ENCODE measurements at regions not wholly inside any gene's neighbourhood (a gene's known extent, or its start where the extent isn't known, plus 50 kb on each side); places are given as distances from the start of the nearest gene placed in this dataset.

DNA sequence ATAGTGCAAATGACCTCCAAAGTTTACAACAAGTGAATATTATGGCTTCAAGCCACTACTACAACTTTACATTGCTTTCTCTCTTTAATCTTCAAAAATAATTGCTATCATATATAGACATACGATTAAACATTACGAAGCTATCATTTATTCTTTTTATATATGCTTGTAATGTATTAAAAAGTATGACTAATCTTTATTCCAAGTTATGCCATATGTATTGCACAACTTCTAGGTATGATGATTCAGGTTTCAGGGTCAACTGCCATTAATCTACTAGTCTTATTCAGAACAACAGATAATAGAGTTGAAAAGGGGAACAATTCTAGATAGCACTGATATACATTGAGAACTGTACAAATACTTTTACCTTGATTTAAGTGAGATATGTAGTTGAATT, 506.2 kb upstream of the TMEFF2 start:
- no peaks in the 10 kb centered on the region for H3K27me3 Mint-ChIP-seq (ENCODE audit: low read depth, unreplicated experiment)
- no peak for TF ChIP-seq EZH2 (IDR thresholded peaks at IDR 0.05; ENCODE audit: insufficient read depth, low read length)
- TF ChIP-seq, protein P1, sequence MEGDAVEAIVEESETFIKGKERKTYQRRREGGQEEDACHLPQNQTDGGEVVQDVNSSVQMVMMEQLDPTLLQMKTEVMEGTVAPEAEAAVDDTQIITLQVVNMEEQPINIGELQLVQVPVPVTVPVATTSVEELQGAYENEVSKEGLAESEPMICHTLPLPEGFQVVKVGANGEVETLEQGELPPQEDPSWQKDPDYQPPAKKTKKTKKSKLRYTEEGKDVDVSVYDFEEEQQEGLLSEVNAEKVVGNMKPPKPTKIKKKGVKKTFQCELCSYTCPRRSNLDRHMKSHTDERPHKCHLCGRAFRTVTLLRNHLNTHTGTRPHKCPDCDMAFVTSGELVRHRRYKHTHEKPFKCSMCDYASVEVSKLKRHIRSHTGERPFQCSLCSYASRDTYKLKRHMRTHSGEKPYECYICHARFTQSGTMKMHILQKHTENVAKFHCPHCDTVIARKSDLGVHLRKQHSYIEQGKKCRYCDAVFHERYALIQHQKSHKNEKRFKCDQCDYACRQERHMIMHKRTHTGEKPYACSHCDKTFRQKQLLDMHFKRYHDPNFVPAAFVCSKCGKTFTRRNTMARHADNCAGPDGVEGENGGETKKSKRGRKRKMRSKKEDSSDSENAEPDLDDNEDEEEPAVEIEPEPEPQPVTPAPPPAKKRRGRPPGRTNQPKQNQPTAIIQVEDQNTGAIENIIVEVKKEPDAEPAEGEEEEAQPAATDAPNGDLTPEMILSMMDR (IDR thresholded peaks at IDR 0.05; ENCODE audit: insufficient read depth, low read depth, low read length) = no peak
- H3K4me2 ChIP-seq (ENCODE audit: low read length) = no peak overlapping the region
- H3K36me3 ChIP-seq (ENCODE audit: insufficient read depth, low read length) = no peaks in the 10 kb centered on the region
- no peaks in the 10 kb centered on the region for H4K20me1 ChIP-seq (ENCODE audit: insufficient read depth, low read length)
- no peak overlapping the region for H3K27ac ChIP-seq (ENCODE audit: low read depth, low read length)
- no peak overlapping the region for H3K4me3 Mint-ChIP-seq (ENCODE audit: unreplicated experiment)
- FAIRE-seq = no peak
- H3K9ac ChIP-seq (ENCODE audit: low read length) = no peak overlapping the region
- DNase-seq (ENCODE audit: low read depth) = no peak
- no peaks in the 10 kb centered on the region for H3K79me2 ChIP-seq (ENCODE audit: insufficient read depth, low read length)
- H2AFZ ChIP-seq (ENCODE audit: low read depth, low read length) = no peak overlapping the region
- no peaks in the 10 kb centered on the region for H3K9me3 ChIP-seq (ENCODE audit: insufficient read depth, low read depth, low read length)
- no peaks in the 10 kb centered on the region for H3K9me3 Mint-ChIP-seq (ENCODE audit: unreplicated experiment)
- no peak overlapping the region for H3K27ac Mint-ChIP-seq (ENCODE audit: unreplicated experiment)
- no peak overlapping the region for H3K4me3 ChIP-seq (ENCODE audit: insufficient read depth, low read depth, low read length)
- no peaks in the 10 kb centered on the region for H3K4me1 ChIP-seq (ENCODE audit: insufficient read depth, low read length)
- no peaks in the 10 kb centered on the region for H3K4me1 Mint-ChIP-seq (ENCODE audit: low read depth, unreplicated experiment)
- no peaks in the 10 kb centered on the region for H3K36me3 Mint-ChIP-seq (ENCODE audit: low read depth, unreplicated experiment)
- H3K27me3 ChIP-seq (ENCODE audit: insufficient read depth, low read length) = no peaks in the 10 kb centered on the region

DNA sequence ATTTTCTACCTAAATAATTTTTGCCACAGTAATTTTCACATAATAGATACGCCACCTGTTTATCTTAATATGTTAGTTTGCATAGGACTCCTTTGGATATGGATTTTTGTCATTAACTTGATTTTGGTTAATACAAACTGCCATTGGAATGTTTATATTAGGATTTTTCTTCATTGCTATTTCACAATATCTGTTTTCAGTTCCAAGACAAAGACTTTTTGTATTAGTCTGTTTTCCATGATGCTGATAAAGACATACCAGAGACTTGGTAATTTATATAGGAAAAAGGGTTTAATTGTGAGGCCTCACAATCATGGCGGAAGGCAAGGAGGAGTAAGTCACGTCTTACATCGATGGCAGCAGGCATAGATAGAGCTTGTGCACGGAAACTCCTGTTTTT, 503.1 kb upstream of the TMEFF2 start:
- Histone ChIP-seq H3K79me2 (ENCODE audit: insufficient read depth, low read length) (no peaks in the 10 kb centered on the region), H3K36me3 (ENCODE audit: insufficient read depth, low read length) (no peaks in the 10 kb centered on the region), H3K4me3 (ENCODE audit: insufficient read depth, low read depth, low read length) (no peak overlapping the region), H3K9me3 (ENCODE audit: insufficient read depth, low read depth, low read length) (no peaks in the 10 kb centered on the region), H3K4me2 (ENCODE audit: low read length) (no peak overlapping the region), H3K27me3 (ENCODE audit: insufficient read depth, low read length) (no peaks in the 10 kb centered on the region), H3K27ac (ENCODE audit: low read depth, low read length) (no peak overlapping the region), H2AFZ (ENCODE audit: low read depth, low read length) (no peak overlapping the region), H3K4me1 (ENCODE audit: insufficient read depth, low read length) (no peaks in the 10 kb centered on the region), H3K9ac (ENCODE audit: low read length) (no peak overlapping the region), H4K20me1 (ENCODE audit: insufficient read depth, low read length) (no peaks in the 10 kb centered on the region)
- no peaks in the 10 kb centered on the region for H3K36me3 Mint-ChIP-seq (ENCODE audit: low read depth, unreplicated experiment)
- FAIRE-seq (no peak), DNase-seq (ENCODE audit: low read depth) (no peak)
- H3K27ac Mint-ChIP-seq (ENCODE audit: unreplicated experiment) = no peak overlapping the region
- TF ChIP-seq EZH2 (IDR thresholded peaks at IDR 0.05; ENCODE audit: insufficient read depth, low read length) = no peak
- TF ChIP-seq, protein P1 (IDR thresholded peaks at IDR 0.05; ENCODE audit: insufficient read depth, low read depth, low read length) = no peak
- H3K4me1 Mint-ChIP-seq (ENCODE audit: low read depth, unreplicated experiment) = no peaks in the 10 kb centered on the region
- no peaks in the 10 kb centered on the region for H3K27me3 Mint-ChIP-seq (ENCODE audit: low read depth, unreplicated experiment)
- H3K9me3 Mint-ChIP-seq (ENCODE audit: unreplicated experiment) = no peaks in the 10 kb centered on the region
- no peak overlapping the region for H3K4me3 Mint-ChIP-seq (ENCODE audit: unreplicated experiment)

DNA sequence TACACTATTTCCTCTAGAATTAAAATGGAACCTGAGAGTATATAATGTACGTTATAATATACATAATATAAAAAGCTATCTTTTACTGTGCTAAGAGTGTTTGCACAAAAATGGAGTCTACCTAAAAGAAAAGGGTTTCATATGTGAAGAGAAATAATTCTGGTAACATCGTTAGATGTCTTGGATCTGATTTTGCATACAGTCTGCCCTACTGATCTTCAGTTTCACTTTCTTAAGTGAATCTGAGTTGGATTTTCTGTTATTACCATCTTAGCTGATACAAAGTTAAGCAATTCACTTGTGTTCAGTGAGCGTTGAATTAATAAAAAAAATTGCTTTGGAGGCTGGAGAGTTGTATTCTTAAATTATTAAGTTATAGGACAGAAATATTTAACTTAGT, 502.1 kb upstream of the TMEFF2 start:
- H3K27me3 Mint-ChIP-seq (ENCODE audit: low read depth, unreplicated experiment) = no peaks in the 10 kb centered on the region
- no peak overlapping the region for H3K9ac ChIP-seq (ENCODE audit: low read length)
- no peak overlapping the region for H3K4me2 ChIP-seq (ENCODE audit: low read length)
- H2AFZ ChIP-seq (ENCODE audit: low read depth, low read length) = no peak overlapping the region
- no peaks in the 10 kb centered on the region for H3K27me3 ChIP-seq (ENCODE audit: insufficient read depth, low read length)
- no peak for TF ChIP-seq EZH2 (IDR thresholded peaks at IDR 0.05; ENCODE audit: insufficient read depth, low read length)
- TF ChIP-seq, protein P1 (IDR thresholded peaks at IDR 0.05; ENCODE audit: insufficient read depth, low read depth, low read length) = no peak
- H3K79me2 ChIP-seq (ENCODE audit: insufficient read depth, low read length) = no peaks in the 10 kb centered on the region
- H3K4me3 ChIP-seq (ENCODE audit: insufficient read depth, low read depth, low read length) = no peak overlapping the region
- H3K36me3 Mint-ChIP-seq (ENCODE audit: low read depth, unreplicated experiment) = no peaks in the 10 kb centered on the region
- no peaks in the 10 kb centered on the region for H3K9me3 ChIP-seq (ENCODE audit: insufficient read depth, low read depth, low read length)
- DNase-seq (ENCODE audit: low read depth) (no peak), FAIRE-seq (no peak)
- H3K4me1 ChIP-seq (ENCODE audit: insufficient read depth, low read length) = no peaks in the 10 kb centered on the region
- H3K9me3 Mint-ChIP-seq (ENCODE audit: unreplicated experiment) = no peaks in the 10 kb centered on the region
- H4K20me1 ChIP-seq (ENCODE audit: insufficient read depth, low read length) = no peaks in the 10 kb centered on the region
- H3K4me3 Mint-ChIP-seq (ENCODE audit: unreplicated experiment) = no peak overlapping the region
- no peak overlapping the region for H3K27ac Mint-ChIP-seq (ENCODE audit: unreplicated experiment)
- H3K4me1 Mint-ChIP-seq (ENCODE audit: low read depth, unreplicated experiment) = no peaks in the 10 kb centered on the region
- H3K36me3 ChIP-seq (ENCODE audit: insufficient read depth, low read length) = no peaks in the 10 kb centered on the region
- H3K27ac ChIP-seq (ENCODE audit: low read depth, low read length) = no peak overlapping the region
